GM12873 (cell line): ENCODE measurements at regions not wholly inside any gene's neighbourhood (a gene's known extent, or its start where the extent isn't known, plus 50 kb on each side); places are given as distances from the start of the nearest gene placed in this dataset.

Experiments used
- CTCF ChIP-seq: IDR thresholded peaks from 2 replicates; pipeline ENCODE4 v1.5.1; 2012; ENCODE audit warnings: low read depth, mild to moderate bottlenecking, moderate library complexity, low read length, control low read depth; ENCODE audit not compliant: insufficient read depth; ENCODE audit errors: missing control alignments

- no peak for TF ChIP-seq CTCF
Observed at GRCh38 chr4:14410516-14410915, 591.8 kb upstream of the CPEB2 start.

GRCh38 chr4:14415146-14415545 lies 587.1 kb upstream of the CPEB2 start:
- TF ChIP-seq CTCF = no peak

GRCh38 chr4:14419516-14419915 lies 582.8 kb upstream of the CPEB2 start:
- no peak for TF ChIP-seq CTCF

- TF ChIP-seq CTCF = no peak
Observed at GRCh38 chr4:14428125-14428524, 574.2 kb upstream of the CPEB2 start.

- no peak for TF ChIP-seq CTCF
Observed at GRCh38 chr4:14431155-14432134, 570.8 kb upstream of the CPEB2 start.

GRCh38 chr4:14434483-14434882 lies 567.8 kb upstream of the CPEB2 start:
- TF ChIP-seq CTCF = no peak

GRCh38 chr4:14434916-14435315 lies 567.4 kb upstream of the CPEB2 start:
- no peak for TF ChIP-seq CTCF
